CD4-positive, alpha-beta T cell (primary cell): ENCODE measurements at regions not wholly inside any gene's neighbourhood (a gene's known extent, or its start where the extent isn't known, plus 50 kb on each side); places are given as distances from the start of the nearest gene placed in this dataset.

Experiments used
- ATAC-seq: fragments of 200-7000 bp; cut with Tn5 transposase; one replicate; pipeline ENCODE4 v1.10.0; 2022; ENCODE audit warnings: mild to moderate bottlenecking; ENCODE audit not compliant: poor library complexity
- CTCF ChIA-PET: fragments of 350-600 bp; sonication (Branson Sonifier 250); formaldehyde crosslinking; loops from one replicate; lab custom pipeline; 2021; ENCODE audit warnings: antibody characterized with exemption, inconsistent platforms; lab: Charles Lee
- POLR2A ChIA-PET: fragments of 350-600 bp; sonication (Branson Sonifier 250); formaldehyde crosslinking; loops from one replicate; lab custom pipeline; 2021; ENCODE audit warnings: antibody characterized with exemption, inconsistent platforms; lab: Charles Lee
- DNase-seq, 14 experiments: peaks; one replicate each; pipeline ENCODE4 v3.0.0-alpha.2; 2013 to 2020; ENCODE audit warnings: mixed read lengths in 2 of 14
- H3K27ac ChIP-seq, 2 donors: one replicate each; pipeline versions ENCODE4 v1.5.1 to v1.7.0; 2013; ENCODE audit warnings: low read length in 2 of 2, low read depth in 1 of 2, mild to moderate bottlenecking in 1 of 2
- H3K27me3 ChIP-seq, 2 experiments: 1 replicate in 1 of 2; 2 replicates in 1 of 2; pipeline versions ENCODE4 v1.6.1 to v1.7.0; 2013; ENCODE audit warnings: low read length in 2 of 2, control low read depth in 1 of 2, mild to moderate bottlenecking in 1 of 2, moderate library complexity in 1 of 2; ENCODE audit not compliant: insufficient read depth in 2 of 2, control insufficient read depth in 1 of 2
- H3K36me3 ChIP-seq: one replicate; pipeline ENCODE4 v1.6.1; 2013; ENCODE audit warnings: low read length, control low read depth; ENCODE audit not compliant: insufficient read depth
- H3K4me1 ChIP-seq: one replicate; pipeline ENCODE4 v1.6.1; 2013; ENCODE audit warnings: low read length, control low read depth; ENCODE audit not compliant: insufficient read depth
- H3K4me3 ChIP-seq: one replicate; pipeline ENCODE4 v1.5.1; 2013; ENCODE audit warnings: mild to moderate bottlenecking, low read length, moderate library complexity
- H3K9me3 ChIP-seq, 2 experiments: 1 replicate in 1 of 2; 2 replicates in 1 of 2; pipeline versions ENCODE4 v1.6.1 to v1.7.0; 2013; ENCODE audit warnings: low read length in 2 of 2, mild to moderate bottlenecking in 2 of 2, control low read depth in 1 of 2, moderate library complexity in 1 of 2; ENCODE audit not compliant: control insufficient read depth in 1 of 2, insufficient read depth in 1 of 2
- H3K27ac Mint-ChIP-seq: one replicate; pipeline ENCODE4 v1.8.0; 2020; ENCODE audit warnings: mixed read lengths
- H3K27me3 Mint-ChIP-seq: one replicate; pipeline ENCODE4 v1.8.0; 2021; ENCODE audit warnings: mixed read lengths
- H3K36me3 Mint-ChIP-seq: one replicate; pipeline ENCODE4 v1.8.0; 2021; ENCODE audit warnings: low read depth, mixed read lengths
- H3K4me1 Mint-ChIP-seq: one replicate; pipeline ENCODE4 v1.8.0; 2021; ENCODE audit warnings: low read depth, mixed read lengths
- H3K4me3 Mint-ChIP-seq: one replicate; pipeline ENCODE4 v1.8.0; 2020; ENCODE audit warnings: mild to moderate bottlenecking, mixed read lengths
- H3K9me3 Mint-ChIP-seq: one replicate; pipeline ENCODE4 v1.8.0; 2020; ENCODE audit warnings: mixed read lengths
- intact Hi-C, 2 experiments: fragments of 100-400 bp; cut with DNase I in 1 of 2; cut with micrococcal nuclease in 1 of 2; formaldehyde crosslinking; loops; one replicate each; pipeline versions ENCODE4 v1.15.1 to v1.9.0; 2023 to 2025; cut with DNase I, micrococcal nuclease
- TF ChIP-seq, protein P1 (sequence below): fragments of 200-600 bp; IDR thresholded peaks from one replicate; pipeline ENCODE4 v1.8.0; 2022; ENCODE audit warnings: antibody characterized with exemption, mild to moderate bottlenecking

- Mint-ChIP-seq H3K9me3 (peaks cover 5% of the 10 kb centered on the region), H3K27me3 (no peaks in the 10 kb centered on the region), H3K36me3 (no peaks in the 10 kb centered on the region), H3K4me3 (no peak overlapping the region), H3K4me1 (no peaks in the 10 kb centered on the region), H3K27ac (no peak overlapping the region)
- DNase-seq = no peak
- no peaks in the 10 kb centered on the region for H3K36me3 ChIP-seq
- TF ChIP-seq, protein P1, sequence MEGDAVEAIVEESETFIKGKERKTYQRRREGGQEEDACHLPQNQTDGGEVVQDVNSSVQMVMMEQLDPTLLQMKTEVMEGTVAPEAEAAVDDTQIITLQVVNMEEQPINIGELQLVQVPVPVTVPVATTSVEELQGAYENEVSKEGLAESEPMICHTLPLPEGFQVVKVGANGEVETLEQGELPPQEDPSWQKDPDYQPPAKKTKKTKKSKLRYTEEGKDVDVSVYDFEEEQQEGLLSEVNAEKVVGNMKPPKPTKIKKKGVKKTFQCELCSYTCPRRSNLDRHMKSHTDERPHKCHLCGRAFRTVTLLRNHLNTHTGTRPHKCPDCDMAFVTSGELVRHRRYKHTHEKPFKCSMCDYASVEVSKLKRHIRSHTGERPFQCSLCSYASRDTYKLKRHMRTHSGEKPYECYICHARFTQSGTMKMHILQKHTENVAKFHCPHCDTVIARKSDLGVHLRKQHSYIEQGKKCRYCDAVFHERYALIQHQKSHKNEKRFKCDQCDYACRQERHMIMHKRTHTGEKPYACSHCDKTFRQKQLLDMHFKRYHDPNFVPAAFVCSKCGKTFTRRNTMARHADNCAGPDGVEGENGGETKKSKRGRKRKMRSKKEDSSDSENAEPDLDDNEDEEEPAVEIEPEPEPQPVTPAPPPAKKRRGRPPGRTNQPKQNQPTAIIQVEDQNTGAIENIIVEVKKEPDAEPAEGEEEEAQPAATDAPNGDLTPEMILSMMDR = no peak
- CTCF ChIA-PET = no interaction called here
- no peaks in the 10 kb centered on the region for H3K4me1 ChIP-seq
- H3K27ac ChIP-seq = no peak overlapping the region
- H3K4me3 ChIP-seq = no peak overlapping the region
- no peak for ATAC-seq
- H3K27me3 ChIP-seq = no peaks in the 10 kb centered on the region
- intact Hi-C loops = no loop called here
- H3K9me3 ChIP-seq = peaks cover 0 to 7% of the 10 kb centered on the region in 2 experiments
- POLR2A ChIA-PET = no interaction called here
Observed at GRCh38 chr4:170580651-170581050, 490.9 kb upstream of the AADAT start.

- Mint-ChIP-seq H3K4me3 (no peak overlapping the region), H3K9me3 (peaks cover 6% of the 10 kb centered on the region), H3K36me3 (no peaks in the 10 kb centered on the region), H3K27me3 (no peaks in the 10 kb centered on the region), H3K27ac (no peak overlapping the region), H3K4me1 (no peaks in the 10 kb centered on the region)
- DNase-seq = no peak
- Histone ChIP-seq H3K27ac (no peak overlapping the region), H3K4me1 (no peaks in the 10 kb centered on the region), H3K27me3 (no peaks in the 10 kb centered on the region), H3K9me3 (peaks cover 0 to 2% of the 10 kb centered on the region in 2 experiments), H3K4me3 (no peak overlapping the region), H3K36me3 (no peaks in the 10 kb centered on the region)
- TF ChIP-seq, protein P1 = no peak
- ChIA-PET POLR2A (no interaction called here), CTCF (no interaction called here)
- intact Hi-C loops = no loop called here
- no peak for ATAC-seq
Observed at GRCh38 chr4:170538821-170539473, 449.2 kb upstream of the AADAT start.

- ChIA-PET CTCF (no interaction called here), POLR2A (no interaction called here)
- intact Hi-C loops = no loop called here
- H3K4me3 Mint-ChIP-seq = no peak overlapping the region
- no peak for DNase-seq
- no peak overlapping the region for H3K27ac Mint-ChIP-seq
- no peak for ATAC-seq
- H3K4me1 Mint-ChIP-seq = no peaks in the 10 kb centered on the region
- no peak overlapping the region for H3K27ac ChIP-seq
- H3K4me1 ChIP-seq = no peaks in the 10 kb centered on the region
- H3K36me3 Mint-ChIP-seq = no peaks in the 10 kb centered on the region
- TF ChIP-seq, protein P1 = no peak
- H3K36me3 ChIP-seq = no peaks in the 10 kb centered on the region
- H3K27me3 ChIP-seq = no peaks in the 10 kb centered on the region
- H3K9me3 ChIP-seq = no peaks in the 10 kb centered on the region
- no peaks in the 10 kb centered on the region for H3K27me3 Mint-ChIP-seq
- H3K4me3 ChIP-seq = no peak overlapping the region
- no peaks in the 10 kb centered on the region for H3K9me3 Mint-ChIP-seq
Observed at GRCh38 chr4:170529748-170530722, 440.3 kb upstream of the AADAT start.
